HG02763 (cell line): ENCODE measurements at regions not wholly inside any gene's neighbourhood (a gene's known extent, or its start where the extent isn't known, plus 50 kb on each side); places are given as distances from the start of the nearest gene placed in this dataset.

Experiments
- ATAC-seq: cut with Tn5 transposase; IDR thresholded peaks from one replicate; pipeline ENCODE4 v1.9.1; 2021; ENCODE audit warnings: mild to moderate bottlenecking, moderate library complexity; ENCODE audit not compliant: unreplicated experiment

DNA sequence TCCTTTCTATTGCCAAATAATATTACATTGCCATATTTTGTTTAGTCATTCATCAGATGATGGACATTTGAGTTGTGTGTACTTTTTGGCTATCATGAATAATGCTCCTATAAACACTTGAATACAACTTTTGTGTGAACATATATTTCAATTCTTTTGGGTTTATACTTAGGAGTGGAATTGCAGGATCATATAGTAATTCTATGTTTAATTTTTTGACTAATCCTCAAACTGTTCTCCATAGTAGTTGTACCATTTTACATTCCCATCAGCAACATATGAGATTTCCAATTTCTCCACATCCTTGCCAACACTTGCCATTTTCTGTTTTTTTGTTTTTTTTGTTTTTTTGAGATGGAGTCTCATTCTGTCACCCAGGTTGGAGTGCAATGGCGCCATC, 87.2 kb downstream of the B3GNT2 start:
- no peak for ATAC-seq

DNA sequence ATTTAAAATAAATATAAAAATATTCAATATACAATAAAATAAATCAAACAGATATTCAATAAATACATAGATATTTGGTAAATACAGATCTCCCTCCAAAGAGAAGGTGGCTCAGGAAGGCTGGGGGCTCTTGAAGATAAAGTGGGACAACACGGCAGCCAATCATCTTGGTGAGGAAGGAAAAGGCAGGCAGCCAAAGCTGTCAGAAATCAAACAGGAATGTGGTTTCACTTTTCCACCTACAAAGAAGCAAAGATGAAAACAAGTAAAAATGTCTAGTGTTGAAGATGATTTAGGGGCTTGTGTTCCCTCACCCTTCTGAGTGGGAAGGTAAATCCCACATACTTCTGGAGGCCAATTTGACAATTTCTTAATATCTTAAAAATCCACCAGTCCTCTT, 85.7 kb downstream of the B3GNT2 start:
- ATAC-seq = no peak

DNA sequence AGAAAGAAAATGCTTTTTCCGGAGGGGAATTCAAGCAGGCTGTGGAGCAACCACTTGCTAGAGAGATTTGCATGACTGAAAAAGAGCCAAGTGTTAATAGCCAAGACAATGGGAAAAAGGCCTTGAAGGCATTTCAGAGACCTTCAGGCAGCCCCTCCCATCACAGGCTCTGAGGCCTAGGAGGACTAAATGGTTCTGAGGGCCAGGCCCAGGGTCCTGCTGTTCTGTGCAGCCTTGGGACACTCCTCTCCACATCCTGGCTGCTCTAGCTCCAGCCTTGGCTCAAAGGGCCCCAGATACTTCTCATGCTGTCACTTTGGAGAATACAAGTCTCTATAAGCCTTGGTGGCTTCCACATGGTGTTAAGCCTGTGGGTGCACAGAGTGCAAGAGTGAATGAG, 81.8 kb downstream of the B3GNT2 start:
- no peak for ATAC-seq
